GM13977 (cell line): ENCODE measurements at regions not wholly inside any gene's neighbourhood (a gene's known extent, or its start where the extent isn't known, plus 50 kb on each side); places are given as distances from the start of the nearest gene placed in this dataset.

Experiments used
- DNase-seq: peaks from one replicate; pipeline ENCODE4 v3.0.0; 2012; ENCODE audit warnings: low spot score
- CTCF ChIP-seq: IDR thresholded peaks from 2 replicates; pipeline ENCODE4 v1.5.1; 2012; ENCODE audit warnings: mild to moderate bottlenecking, control low read depth; ENCODE audit not compliant: insufficient read depth; ENCODE audit errors: extremely low read depth, missing control alignments
- in situ Hi-C: fragments of 300-500 bp; cut with MboI; formaldehyde crosslinking; loops from one replicate; pipeline ENCODE4 v1.12.0; 2022; ENCODE audit warnings: low sequenced_read_pairs, low pct_unique_long_range_greater_than_20kb, mixed read lengths, inconsistent platforms; ENCODE audit not compliant: unreplicated experiment

GRCh38 chr19:31503211-31503610 is 154.0 kb upstream of the TSHZ3 start:
- in situ Hi-C loops, result no loop called here
- TF ChIP-seq CTCF, result no peak
- DNase-seq, result no peak

- no peak for TF ChIP-seq CTCF
- in situ Hi-C loops, result no loop called here
- no peak for DNase-seq
These were observed 155.0 kb upstream of the TSHZ3 start for GRCh38 chr19:31504221-31504620.

GRCh38 chr19:31505596-31505910 is 156.3 kb upstream of the TSHZ3 start:
- in situ Hi-C loops, result no loop called here
- no peak for TF ChIP-seq CTCF
- DNase-seq, result no peak

GRCh38 chr19:31506102-31506501 is 156.9 kb upstream of the TSHZ3 start:
- TF ChIP-seq CTCF, result no peak
- in situ Hi-C loops, result no loop called here
- no peak for DNase-seq

- in situ Hi-C loops, result no loop called here
- TF ChIP-seq CTCF, result no peak
- no peak for DNase-seq
These were observed 161.4 kb upstream of the TSHZ3 start for GRCh38 chr19:31510635-31511034.

DNA sequence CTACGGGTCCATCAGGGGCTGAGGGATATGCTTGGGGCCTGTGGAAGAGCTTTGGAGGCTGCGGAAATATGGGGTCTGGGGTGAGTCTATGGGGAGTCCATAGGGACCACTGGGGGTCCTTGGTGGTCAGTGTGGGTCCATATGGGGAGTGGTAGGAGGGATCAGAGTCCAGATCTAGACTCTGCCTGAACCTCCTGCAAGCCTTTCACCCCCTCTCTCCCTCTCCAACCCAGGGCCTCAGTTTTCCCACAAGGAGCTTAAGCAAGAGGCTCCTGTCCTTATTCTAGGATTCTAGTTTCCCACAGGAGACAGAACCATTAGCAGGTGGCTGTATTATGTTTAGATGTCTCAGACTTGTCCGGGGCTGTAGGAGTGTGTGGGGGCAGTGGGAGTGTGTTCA is 161.9 kb upstream of the TSHZ3 start:
- no peak for DNase-seq
- in situ Hi-C loops, result no loop called here
- TF ChIP-seq CTCF, result no peak

- in situ Hi-C loops, result no loop called here
- no peak for TF ChIP-seq CTCF
- no peak for DNase-seq
These were observed 162.5 kb upstream of the TSHZ3 start for GRCh38 chr19:31511696-31512095.
